ENCODE measurements at regions not wholly inside any gene's neighbourhood (a gene's known extent, or its start where the extent isn't known, plus 50 kb on each side); places are given as distances from the start of the nearest gene placed in this dataset.

DNA sequence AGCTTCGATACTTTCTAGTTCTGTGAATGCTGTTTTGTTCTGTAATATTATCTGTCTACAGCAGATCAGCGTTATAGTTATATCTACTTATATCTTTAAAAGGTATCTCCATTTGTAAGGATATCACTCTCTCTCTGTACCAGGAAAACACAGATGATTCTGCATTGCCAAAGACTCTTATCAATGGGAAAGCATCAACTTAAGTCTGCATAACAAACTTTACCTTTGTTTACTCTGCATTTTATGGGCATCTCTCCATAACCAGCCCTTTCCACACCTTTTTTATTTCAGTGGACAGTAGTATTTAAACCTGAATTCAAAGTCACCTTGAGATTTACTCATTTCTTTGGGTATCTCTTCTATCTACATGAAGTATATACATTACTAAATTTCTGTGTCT, 238.7 kb upstream of the GRM7 start:
- TF ChIP-seq, protein P1, sequence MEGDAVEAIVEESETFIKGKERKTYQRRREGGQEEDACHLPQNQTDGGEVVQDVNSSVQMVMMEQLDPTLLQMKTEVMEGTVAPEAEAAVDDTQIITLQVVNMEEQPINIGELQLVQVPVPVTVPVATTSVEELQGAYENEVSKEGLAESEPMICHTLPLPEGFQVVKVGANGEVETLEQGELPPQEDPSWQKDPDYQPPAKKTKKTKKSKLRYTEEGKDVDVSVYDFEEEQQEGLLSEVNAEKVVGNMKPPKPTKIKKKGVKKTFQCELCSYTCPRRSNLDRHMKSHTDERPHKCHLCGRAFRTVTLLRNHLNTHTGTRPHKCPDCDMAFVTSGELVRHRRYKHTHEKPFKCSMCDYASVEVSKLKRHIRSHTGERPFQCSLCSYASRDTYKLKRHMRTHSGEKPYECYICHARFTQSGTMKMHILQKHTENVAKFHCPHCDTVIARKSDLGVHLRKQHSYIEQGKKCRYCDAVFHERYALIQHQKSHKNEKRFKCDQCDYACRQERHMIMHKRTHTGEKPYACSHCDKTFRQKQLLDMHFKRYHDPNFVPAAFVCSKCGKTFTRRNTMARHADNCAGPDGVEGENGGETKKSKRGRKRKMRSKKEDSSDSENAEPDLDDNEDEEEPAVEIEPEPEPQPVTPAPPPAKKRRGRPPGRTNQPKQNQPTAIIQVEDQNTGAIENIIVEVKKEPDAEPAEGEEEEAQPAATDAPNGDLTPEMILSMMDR (IDR thresholded peaks at IDR 0.05): no peak
- TF ChIP-seq POLR2A (IDR thresholded peaks at IDR 0.05): no peak
